HepG2 (cell line): ENCODE measurements at regions not wholly inside any gene's neighbourhood (a gene's known extent, or its start where the extent isn't known, plus 50 kb on each side); places are given as distances from the start of the nearest gene placed in this dataset.

Experiments used
- FOXM1 ChIP-seq: sonication (generic); formaldehyde crosslinking; IDR thresholded peaks from 2 replicates; pipeline ENCODE4 v1.5.0; 2020; ENCODE audit warnings: missing genetic modification reagents
- NR3C1 ChIP-seq: sonication (generic); formaldehyde crosslinking; IDR thresholded peaks from 2 replicates; pipeline ENCODE4 v1.4.0; 2020; ENCODE audit warnings: missing genetic modification reagents
- ZNF33B ChIP-seq: sonication (generic); formaldehyde crosslinking; IDR thresholded peaks from 2 replicates; pipeline ENCODE4 v1.5.1; 2020; ENCODE audit warnings: mild to moderate bottlenecking, missing genetic modification reagents

DNA sequence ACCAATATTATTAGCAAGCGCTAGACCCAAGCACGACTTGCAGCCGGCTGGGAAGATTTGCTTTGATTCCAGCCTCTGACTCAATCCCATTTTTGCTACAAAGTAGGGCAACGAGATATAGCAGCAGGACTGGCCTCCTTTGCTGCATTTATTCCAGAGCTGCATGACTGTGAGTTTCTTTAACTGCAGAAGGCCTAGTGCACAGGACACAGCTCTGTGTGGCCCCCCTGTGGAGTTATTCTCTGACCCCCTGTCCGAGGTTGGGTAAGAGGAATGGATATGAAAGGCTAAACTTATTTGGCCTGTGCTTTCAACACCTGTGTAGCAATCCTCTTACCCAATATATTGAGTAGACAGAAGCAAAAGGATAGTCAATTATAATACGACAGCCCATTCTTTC is 133.3 kb upstream of the SPTLC3 start:
- TF ChIP-seq FOXM1 (CRISPR knock-in tag) (no peak), ZNF33B (no peak), NR3C1 (CRISPR knock-in tag) (no peak)
